OCI-LY3 (cell line): ENCODE measurements at regions not wholly inside any gene's neighbourhood (a gene's known extent, or its start where the extent isn't known, plus 50 kb on each side); places are given as distances from the start of the nearest gene placed in this dataset.

Experiments
- H2AFZ ChIP-seq: fragments of 200-600, 300-600 bp; shearing (Covaris generic); 2 replicates; pipeline ENCODE4 v1.6.0; 2014; ENCODE audit warnings: antibody characterized with exemption, low read depth, low read length
- H3K27ac ChIP-seq: fragments of 200-600, 300-600 bp; sonication (generic); 2 replicates; pipeline ENCODE4 v1.5.1; 2014; ENCODE audit warnings: mild to moderate bottlenecking, low read length, moderate library complexity, mixed read lengths
- H3K27me3 ChIP-seq: fragments of 200-600, 300-600 bp; sonication (generic); 2 replicates; pipeline ENCODE4 v1.6.1; 2014; ENCODE audit warnings: low read depth, low read length, mixed read lengths
- H3K36me3 ChIP-seq: fragments of 200-600, 300-600 bp; sonication (generic); replicated peaks from 2 replicates; pipeline ENCODE3; 2014; ENCODE audit warnings: low read depth, low read length, mixed read lengths
- H3K4me1 ChIP-seq: fragments of 300-600, 200-600 bp; sonication (generic); 2 replicates; pipeline ENCODE4 v1.6.1; 2014; ENCODE audit warnings: low read length, mixed read lengths
- H3K4me2 ChIP-seq: fragments of 200-600, 300-600 bp; sonication (generic); 2 replicates; pipeline ENCODE4 v1.6.1; 2014; ENCODE audit warnings: low read length, mixed read lengths
- H3K4me3 ChIP-seq: fragments of 300-600, 200-600 bp; sonication (generic); 2 replicates; pipeline ENCODE4 v1.5.1; 2014; ENCODE audit warnings: antibody characterized with exemption, mild to moderate bottlenecking, low read length, moderate library complexity
- H3K79me2 ChIP-seq: fragments of 300-600, 200-600 bp; shearing (Covaris generic); 2 replicates; pipeline ENCODE4 v1.6.1; 2014; ENCODE audit warnings: mild to moderate bottlenecking, low read length, mixed read lengths
- H3K9ac ChIP-seq: fragments of 300-600, 200-600 bp; shearing (Covaris generic); 2 replicates; pipeline ENCODE4 v1.6.0; 2014; ENCODE audit warnings: mild to moderate bottlenecking, low read length, moderate library complexity
- H3K9me3 ChIP-seq: fragments of 200-600, 300-600 bp; shearing (Covaris generic); 2 replicates; pipeline ENCODE4 v1.6.1; 2014; ENCODE audit warnings: low read length, mixed read lengths; ENCODE audit not compliant: insufficient read depth
- H4K20me1 ChIP-seq: fragments of 200-600, 300-600 bp; sonication (generic); 2 replicates; pipeline ENCODE4 v1.6.1; 2016; ENCODE audit warnings: low read length, mixed read lengths; ENCODE audit not compliant: insufficient read depth
- EZH2phosphoT487 ChIP-seq: fragments of 200-600 bp; shearing (Covaris generic); IDR thresholded peaks from 2 replicates; pipeline ENCODE4 v1.6.1; 2018; ENCODE audit warnings: antibody characterized with exemption, mixed run types, low read depth
- TF ChIP-seq, protein P1 (sequence below): fragments of 200-600, 300-600 bp; sonication (generic); IDR thresholded peaks from 2 replicates; pipeline ENCODE4 v1.5.1; 2014; ENCODE audit warnings: antibody characterized with exemption, low read length, low read depth

DNA sequence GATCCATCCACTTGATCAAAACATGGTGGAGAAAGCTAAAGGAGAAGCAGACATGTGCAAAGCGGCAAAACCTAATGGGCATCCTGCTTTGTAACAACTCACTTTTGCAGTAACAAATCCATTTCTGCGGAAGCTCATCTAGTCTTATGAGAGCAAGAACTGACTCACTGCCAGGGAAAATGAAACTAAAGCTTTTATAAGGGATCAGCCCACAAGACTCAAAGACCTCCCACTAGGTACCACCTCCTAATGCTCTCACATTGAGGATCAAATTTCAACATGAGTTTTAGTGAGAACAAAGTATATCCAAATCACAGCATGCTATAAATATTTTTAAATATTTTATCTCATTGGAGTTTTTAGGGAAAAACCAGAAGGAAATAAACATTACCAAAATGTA lies 120.1 kb upstream of the GNAI1 start:
- H3K27ac ChIP-seq, result no peak overlapping the region
- H2AFZ ChIP-seq, result no peak overlapping the region
- H3K27me3 ChIP-seq, result no peaks in the 10 kb centered on the region
- no peaks in the 10 kb centered on the region for H4K20me1 ChIP-seq
- no peak overlapping the region for H3K4me2 ChIP-seq
- no peaks in the 10 kb centered on the region for H3K4me1 ChIP-seq
- H3K9ac ChIP-seq, result no peak overlapping the region
- no peaks in the 10 kb centered on the region for H3K79me2 ChIP-seq
- no peaks in the 10 kb centered on the region for H3K9me3 ChIP-seq
- H3K4me3 ChIP-seq, result no peak overlapping the region
- TF ChIP-seq, protein P1, sequence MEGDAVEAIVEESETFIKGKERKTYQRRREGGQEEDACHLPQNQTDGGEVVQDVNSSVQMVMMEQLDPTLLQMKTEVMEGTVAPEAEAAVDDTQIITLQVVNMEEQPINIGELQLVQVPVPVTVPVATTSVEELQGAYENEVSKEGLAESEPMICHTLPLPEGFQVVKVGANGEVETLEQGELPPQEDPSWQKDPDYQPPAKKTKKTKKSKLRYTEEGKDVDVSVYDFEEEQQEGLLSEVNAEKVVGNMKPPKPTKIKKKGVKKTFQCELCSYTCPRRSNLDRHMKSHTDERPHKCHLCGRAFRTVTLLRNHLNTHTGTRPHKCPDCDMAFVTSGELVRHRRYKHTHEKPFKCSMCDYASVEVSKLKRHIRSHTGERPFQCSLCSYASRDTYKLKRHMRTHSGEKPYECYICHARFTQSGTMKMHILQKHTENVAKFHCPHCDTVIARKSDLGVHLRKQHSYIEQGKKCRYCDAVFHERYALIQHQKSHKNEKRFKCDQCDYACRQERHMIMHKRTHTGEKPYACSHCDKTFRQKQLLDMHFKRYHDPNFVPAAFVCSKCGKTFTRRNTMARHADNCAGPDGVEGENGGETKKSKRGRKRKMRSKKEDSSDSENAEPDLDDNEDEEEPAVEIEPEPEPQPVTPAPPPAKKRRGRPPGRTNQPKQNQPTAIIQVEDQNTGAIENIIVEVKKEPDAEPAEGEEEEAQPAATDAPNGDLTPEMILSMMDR, result no peak
- TF ChIP-seq EZH2phosphoT487, result no peak
- H3K36me3 ChIP-seq, result no peaks in the 10 kb centered on the region

DNA sequence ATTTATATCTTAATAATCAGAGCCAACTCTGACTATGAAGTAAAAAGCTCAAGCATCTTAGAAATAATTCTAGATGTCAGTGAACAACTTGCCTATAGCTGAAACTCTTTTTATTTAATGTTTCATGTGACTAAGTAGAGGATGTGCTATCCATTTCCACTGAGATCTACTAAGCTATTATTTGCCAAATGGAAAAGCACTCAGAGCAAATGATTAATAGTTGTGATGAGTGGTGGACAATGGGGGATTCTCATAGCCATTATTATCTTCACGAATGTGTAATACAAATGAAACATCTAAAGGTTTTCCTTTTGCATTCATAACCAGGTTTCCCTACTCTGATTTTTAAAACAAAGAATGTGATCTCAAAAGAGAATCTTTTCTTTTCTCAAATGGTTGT lies 126.6 kb upstream of the GNAI1 start:
- Histone ChIP-seq H4K20me1 (no peaks in the 10 kb centered on the region), H3K4me1 (no peaks in the 10 kb centered on the region), H3K27me3 (no peaks in the 10 kb centered on the region), H3K36me3 (no peaks in the 10 kb centered on the region), H3K9me3 (no peaks in the 10 kb centered on the region), H2AFZ (no peak overlapping the region), H3K27ac (no peak overlapping the region), H3K79me2 (no peaks in the 10 kb centered on the region), H3K4me2 (no peak overlapping the region), H3K9ac (no peak overlapping the region), H3K4me3 (no peak overlapping the region)
- TF ChIP-seq EZH2phosphoT487, result no peak
- TF ChIP-seq, protein P1, result no peak

DNA sequence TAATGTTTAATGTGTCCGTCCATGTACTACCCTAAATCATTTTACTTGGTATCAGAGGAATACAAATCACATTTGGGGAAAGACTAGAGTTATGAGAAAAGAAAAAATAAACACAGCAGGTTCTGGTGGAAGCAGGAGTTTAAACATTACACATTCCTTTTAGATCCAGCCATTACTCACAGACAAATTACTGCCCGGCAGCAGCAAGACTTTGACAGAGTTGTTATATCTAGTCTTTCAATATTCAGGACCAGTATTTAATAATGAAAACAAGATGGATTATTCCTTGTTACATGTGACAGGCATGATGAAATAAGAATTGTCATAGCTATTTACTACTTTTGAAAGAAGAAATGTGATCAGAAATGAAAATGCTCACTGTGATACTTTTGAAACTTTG lies 131.8 kb upstream of the GNAI1 start:
- Histone ChIP-seq H3K36me3 (no peaks in the 10 kb centered on the region), H3K9me3 (no peaks in the 10 kb centered on the region), H3K9ac (no peak overlapping the region), H4K20me1 (no peaks in the 10 kb centered on the region), H3K27ac (no peak overlapping the region), H3K4me1 (no peaks in the 10 kb centered on the region), H3K27me3 (no peaks in the 10 kb centered on the region), H3K4me3 (no peak overlapping the region), H2AFZ (no peak overlapping the region), H3K4me2 (no peak overlapping the region), H3K79me2 (no peaks in the 10 kb centered on the region)
- TF ChIP-seq, protein P1, result no peak
- TF ChIP-seq EZH2phosphoT487, result no peak

DNA sequence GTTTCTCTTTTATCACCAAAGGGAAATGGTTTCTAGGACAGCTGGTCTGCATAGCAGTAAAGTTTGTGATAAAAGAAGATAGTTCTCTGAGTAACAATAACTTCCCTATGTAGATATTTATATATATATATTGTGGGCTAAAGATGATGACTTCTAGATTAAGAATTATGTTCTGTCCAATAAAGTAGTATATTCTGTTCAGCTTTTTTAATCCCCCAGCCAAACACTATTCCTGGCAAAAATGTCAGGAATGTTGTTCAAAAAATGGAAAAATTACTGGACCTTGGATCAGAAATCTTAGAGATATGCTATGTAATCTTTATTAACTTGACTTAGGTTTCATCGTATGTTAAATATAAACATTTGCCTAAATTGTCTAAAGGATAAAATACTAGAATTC lies 136.3 kb upstream of the GNAI1 start:
- Histone ChIP-seq H3K4me2 (no peak overlapping the region), H3K4me3 (no peak overlapping the region), H3K27me3 (no peaks in the 10 kb centered on the region), H3K9ac (no peak overlapping the region), H3K9me3 (no peaks in the 10 kb centered on the region), H3K79me2 (no peaks in the 10 kb centered on the region), H2AFZ (no peak overlapping the region), H3K27ac (no peak overlapping the region), H3K36me3 (no peaks in the 10 kb centered on the region), H4K20me1 (no peaks in the 10 kb centered on the region), H3K4me1 (no peaks in the 10 kb centered on the region)
- TF ChIP-seq, protein P1, result no peak
- no peak for TF ChIP-seq EZH2phosphoT487
